WI38 (cell line): ENCODE measurements at regions not wholly inside any gene's neighbourhood (a gene's known extent, or its start where the extent isn't known, plus 50 kb on each side); places are given as distances from the start of the nearest gene placed in this dataset.

ENCODE experiments used
- H3K4me3 ChIP-seq: 2 replicates; pipeline ENCODE4 v1.5.1; 2011; ENCODE audit warnings: low read depth, mild to moderate bottlenecking, control low read depth, low read length
- CTCF ChIP-seq: IDR thresholded peaks from 2 replicates; pipeline ENCODE4 v1.5.1; 2012; ENCODE audit warnings: low read depth, mild to moderate bottlenecking, control low read depth, low read length

- TF ChIP-seq CTCF, result no peak
Measured at GRCh38 chr15:35195031-35195430, 109.9 kb upstream of the NANOGP8 start.

GRCh38 chr15:35194296-35194695, 109.2 kb upstream of the NANOGP8 start:
- TF ChIP-seq CTCF, result no peak

More at GRCh38 chr15:35195031-35195430, 109.9 kb upstream of the NANOGP8 start:
- no peak overlapping the region for H3K4me3 ChIP-seq

GRCh38 chr15:35191783-35192182, 106.7 kb upstream of the NANOGP8 start:
- no peak for TF ChIP-seq CTCF
- no peak overlapping the region for H3K4me3 ChIP-seq

More at GRCh38 chr15:35194296-35194695, 109.2 kb upstream of the NANOGP8 start:
- no peak overlapping the region for H3K4me3 ChIP-seq

- no peak overlapping the region for H3K4me3 ChIP-seq
- TF ChIP-seq CTCF, result no peak
Measured at GRCh38 chr15:35186346-35186745, 101.3 kb upstream of the NANOGP8 start.

- H3K4me3 ChIP-seq, result no peak overlapping the region
- TF ChIP-seq CTCF, result no peak
Measured at GRCh38 chr15:35184646-35185045, 99.6 kb upstream of the NANOGP8 start.

DNA sequence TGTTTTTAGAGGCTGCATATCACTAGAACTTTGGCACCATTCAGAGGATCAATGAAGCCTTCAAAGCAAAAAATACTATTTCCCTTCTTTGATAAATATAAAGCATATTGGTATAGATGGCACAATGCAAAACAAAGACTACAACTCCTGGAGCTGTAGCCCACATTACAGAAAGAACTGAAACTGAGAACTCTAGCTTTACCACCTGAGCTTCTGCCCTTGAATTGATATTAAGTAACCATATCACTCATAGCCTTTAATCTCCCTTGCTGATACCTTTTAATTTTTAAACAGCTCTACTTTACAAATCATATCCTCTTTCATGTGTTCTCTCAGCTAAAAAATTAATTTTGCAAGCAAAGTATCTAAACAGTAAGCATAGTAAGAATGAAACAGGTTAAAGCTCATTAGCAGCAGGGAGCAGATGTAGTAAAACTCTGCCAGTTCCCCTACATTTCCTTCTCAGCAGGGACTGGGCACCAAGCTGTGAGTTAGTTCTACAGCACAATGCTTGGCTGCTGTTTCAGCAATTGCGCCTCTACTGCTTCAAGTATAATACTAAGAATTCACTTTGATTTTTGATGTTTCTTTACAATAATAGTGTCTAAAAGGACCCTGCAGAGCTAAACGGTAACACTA, 97.9 kb upstream of the NANOGP8 start:
- no peak overlapping the region for H3K4me3 ChIP-seq
- no peak for TF ChIP-seq CTCF

GRCh38 chr15:35181538-35181937, 96.4 kb upstream of the NANOGP8 start:
- H3K4me3 ChIP-seq, result no peak overlapping the region
- TF ChIP-seq CTCF, result no peak
